Astrocyte (in vitro differentiated cells and primary cell): ENCODE measurements at regions not wholly inside any gene's neighbourhood (a gene's known extent, or its start where the extent isn't known, plus 50 kb on each side); places are given as distances from the start of the nearest gene placed in this dataset.

Experiments
- DNase-seq: peaks from one replicate; pipeline ENCODE4 v3.0.0-alpha.2; 2010; ENCODE audit warnings: low read depth
- FAIRE-seq: peaks from 2 replicates; lab custom pipeline; 2011; peaks lifted over from hg19 to GRCh38; lab: Jason Lieb, UNC
- H2AFZ ChIP-seq: 2 replicates; pipeline ENCODE4 v1.6.0; 2012; ENCODE audit warnings: low read depth, low read length, inconsistent platforms
- H3K27ac ChIP-seq: 2 replicates; pipeline ENCODE4 v1.5.1; 2011; ENCODE audit warnings: low read depth, low read length, inconsistent platforms
- H3K27me3 ChIP-seq: 2 replicates; pipeline ENCODE4 v1.6.0; 2011; ENCODE audit warnings: low read length, inconsistent platforms; ENCODE audit not compliant: insufficient read depth
- H3K36me3 ChIP-seq: 2 replicates; pipeline ENCODE4 v1.5.1; 2011; ENCODE audit warnings: low read length, inconsistent platforms; ENCODE audit not compliant: insufficient read depth
- H3K4me1 ChIP-seq: 2 replicates; pipeline ENCODE4 v1.5.1; 2011; ENCODE audit warnings: low read length, inconsistent platforms; ENCODE audit not compliant: insufficient read depth
- H3K4me2 ChIP-seq: 2 replicates; pipeline ENCODE4 v1.6.0; 2012; ENCODE audit warnings: low read length, inconsistent platforms
- H3K4me3 ChIP-seq: 2 replicates; pipeline ENCODE4 v1.5.1; 2011; ENCODE audit warnings: low read depth, mild to moderate bottlenecking, low read length, inconsistent platforms; ENCODE audit not compliant: insufficient read depth
- H3K79me2 ChIP-seq: 2 replicates; pipeline ENCODE4 v1.6.0; 2012; ENCODE audit warnings: mild to moderate bottlenecking, low read length, inconsistent platforms; ENCODE audit not compliant: insufficient read depth
- H3K9ac ChIP-seq: 2 replicates; pipeline ENCODE4 v1.6.0; 2012; ENCODE audit warnings: mild to moderate bottlenecking, low read length, inconsistent platforms
- H3K9me3 ChIP-seq: 2 replicates; pipeline ENCODE4 v1.5.1; 2012; ENCODE audit warnings: low read depth, mild to moderate bottlenecking, low read length, inconsistent platforms; ENCODE audit not compliant: insufficient read depth
- H4K20me1 ChIP-seq: 2 replicates; pipeline ENCODE4 v1.6.0; 2012; ENCODE audit warnings: low read length, inconsistent platforms; ENCODE audit not compliant: insufficient read depth
- H3K27ac Mint-ChIP-seq: one replicate; pipeline ENCODE4 v1.8.0; 2021; ENCODE audit warnings: mild to moderate bottlenecking, mixed read lengths; ENCODE audit not compliant: unreplicated experiment
- H3K27me3 Mint-ChIP-seq: one replicate; pipeline ENCODE4 v1.8.0; 2021; ENCODE audit warnings: low read depth, mixed read lengths; ENCODE audit not compliant: unreplicated experiment
- H3K36me3 Mint-ChIP-seq: one replicate; pipeline ENCODE4 v1.8.0; 2021; ENCODE audit warnings: low read depth, mixed read lengths; ENCODE audit not compliant: unreplicated experiment
- H3K4me1 Mint-ChIP-seq: one replicate; pipeline ENCODE4 v1.8.0; 2021; ENCODE audit warnings: low read depth, mixed read lengths; ENCODE audit not compliant: unreplicated experiment
- H3K4me3 Mint-ChIP-seq: one replicate; pipeline ENCODE4 v1.8.0; 2021; ENCODE audit warnings: mild to moderate bottlenecking, moderate library complexity, mixed read lengths; ENCODE audit not compliant: unreplicated experiment
- H3K9me3 Mint-ChIP-seq: one replicate; pipeline ENCODE4 v1.8.0; 2021; ENCODE audit warnings: mild to moderate bottlenecking, mixed read lengths; ENCODE audit not compliant: unreplicated experiment
- CTCF ChIP-seq: IDR thresholded peaks from 2 replicates; pipeline ENCODE4 v1.5.1; 2011; ENCODE audit warnings: low read depth, mild to moderate bottlenecking, inconsistent platforms, low read length, moderate library complexity; ENCODE audit not compliant: insufficient read depth
- EZH2 ChIP-seq: IDR thresholded peaks from 2 replicates; pipeline ENCODE4 v1.6.1; 2012; ENCODE audit warnings: mild to moderate bottlenecking, low read length, inconsistent platforms; ENCODE audit not compliant: insufficient read depth

- H3K4me1 ChIP-seq, result peaks cover 11% of the 10 kb centered on the region
- no peak for FAIRE-seq
Observed at GRCh38 chr17:63154586-63155244, 188.7 kb downstream of the TANC2 start.

GRCh38 chr17:63156986-63157385, 191.0 kb downstream of the TANC2 start:
- Mint-ChIP-seq H3K36me3 (peaks cover 3% of the 10 kb centered on the region), H3K4me3 (no peak overlapping the region), H3K9me3 (no peaks in the 10 kb centered on the region), H3K27me3 (no peaks in the 10 kb centered on the region), H3K4me1 (peaks cover 21% of the 10 kb centered on the region), H3K27ac (no peak overlapping the region)
- Histone ChIP-seq H3K27me3 (no peaks in the 10 kb centered on the region), H3K4me1 (peaks cover 2% of the 10 kb centered on the region), H2AFZ (no peak overlapping the region), H3K79me2 (peaks cover 48% of the 10 kb centered on the region), H3K27ac (no peak overlapping the region), H4K20me1 (peaks cover 27% of the 10 kb centered on the region), H3K4me3 (no peak overlapping the region), H3K4me2 (no peak overlapping the region), H3K9me3 (no peaks in the 10 kb centered on the region), H3K36me3 (no peaks in the 10 kb centered on the region), H3K9ac (no peak overlapping the region)
- TF ChIP-seq EZH2, result no peak
- no peak for TF ChIP-seq CTCF
- FAIRE-seq (no peak), DNase-seq (no peak)

More at GRCh38 chr17:63154586-63155244, 188.7 kb downstream of the TANC2 start:
- no peak for TF ChIP-seq CTCF
- TF ChIP-seq EZH2, result no peak
- H3K9me3 Mint-ChIP-seq, result no peaks in the 10 kb centered on the region
- no peak overlapping the region for H3K4me2 ChIP-seq
- no peak overlapping the region for H3K4me3 ChIP-seq
- H4K20me1 ChIP-seq, result peaks cover 23% of the 10 kb centered on the region
- no peak overlapping the region for H3K4me3 Mint-ChIP-seq
- peaks cover 3% of the 10 kb centered on the region for H3K36me3 Mint-ChIP-seq
- no peaks in the 10 kb centered on the region for H3K9me3 ChIP-seq
- H3K27me3 ChIP-seq, result no peaks in the 10 kb centered on the region
- H3K9ac ChIP-seq, result no peak overlapping the region
- no peaks in the 10 kb centered on the region for H3K27me3 Mint-ChIP-seq
- no peak overlapping the region for H2AFZ ChIP-seq
- no peaks in the 10 kb centered on the region for H3K36me3 ChIP-seq
- H3K27ac Mint-ChIP-seq, result no peak overlapping the region
- no peak for DNase-seq
- H3K27ac ChIP-seq, result no peak overlapping the region
- peaks cover 33% of the 10 kb centered on the region for H3K4me1 Mint-ChIP-seq
- H3K79me2 ChIP-seq, result peaks cover 34% of the 10 kb centered on the region
